Stimulated activated memory B cell treated with anti-CD40 and anti-IgM and Interleukin-4, amounts not matched to agents 10 μg/mL and 1 μg/mL and 100 μg/mL, for 72 hours (primary cell): ENCODE measurements at regions not wholly inside any gene's neighbourhood (a gene's known extent, or its start where the extent isn't known, plus 50 kb on each side); places are given as distances from the start of the nearest gene placed in this dataset.
"Not testable (repeated sequence)": the region's sequence is repeated elsewhere in the genome, so short reads cannot be mapped to it uniquely, and the experiment has no call there.

Experiments used
- ATAC-seq: fragments of 150-1000 bp; cut with Tn5 transposase; 2 replicates; pipeline ENCODE4 v1.10.0; 2021
- H3K27ac Mint-ChIP-seq: one replicate; pipeline ENCODE4 v1.8.0; 2022; ENCODE audit warnings: mild to moderate bottlenecking, mixed read lengths
- H3K27me3 Mint-ChIP-seq: one replicate; pipeline ENCODE4 v1.8.0; 2022; ENCODE audit warnings: mixed read lengths
- H3K36me3 Mint-ChIP-seq: one replicate; pipeline ENCODE4 v1.8.0; 2022; ENCODE audit warnings: mixed read lengths
- H3K4me1 Mint-ChIP-seq: one replicate; pipeline ENCODE4 v1.8.0; 2022; ENCODE audit warnings: mixed read lengths
- H3K4me3 Mint-ChIP-seq: one replicate; pipeline ENCODE4 v1.8.0; 2022; ENCODE audit warnings: mild to moderate bottlenecking, moderate library complexity, mixed read lengths
- H3K9me3 Mint-ChIP-seq: one replicate; pipeline ENCODE4 v1.8.0; 2022; ENCODE audit warnings: mixed read lengths

- not testable (repeated sequence) for ATAC-seq, H3K4me3 Mint-ChIP-seq, H3K4me1 Mint-ChIP-seq, H3K27ac Mint-ChIP-seq, H3K27me3 Mint-ChIP-seq, H3K36me3 Mint-ChIP-seq, H3K9me3 Mint-ChIP-seq
These were observed 107.8 kb upstream of the CCDC180 start for GRCh38 chr9:97199683-97200082.

GRCh38 chr9:97193767-97194166, 113.7 kb upstream of the CCDC180 start:
- H3K27ac Mint-ChIP-seq, H3K4me1 Mint-ChIP-seq, H3K9me3 Mint-ChIP-seq, H3K4me3 Mint-ChIP-seq, ATAC-seq, H3K36me3 Mint-ChIP-seq: not testable (repeated sequence)
- peaks cover 11% of the 10 kb centered on the region for H3K27me3 Mint-ChIP-seq

- H3K27ac Mint-ChIP-seq, result no peak overlapping the region
- no peaks in the 10 kb centered on the region for H3K9me3 Mint-ChIP-seq
- ATAC-seq, result no peak
- peaks cover 4% of the 10 kb centered on the region for H3K27me3 Mint-ChIP-seq
- H3K4me3 Mint-ChIP-seq, result no peak overlapping the region
- no peaks in the 10 kb centered on the region for H3K4me1 Mint-ChIP-seq
- no peaks in the 10 kb centered on the region for H3K36me3 Mint-ChIP-seq
These were observed 118.9 kb upstream of the CCDC180 start for GRCh38 chr9:97188545-97188944.

- H3K4me3 Mint-ChIP-seq, H3K27ac Mint-ChIP-seq, ATAC-seq, H3K36me3 Mint-ChIP-seq, H3K4me1 Mint-ChIP-seq, H3K9me3 Mint-ChIP-seq, H3K27me3 Mint-ChIP-seq: not testable (repeated sequence)
These were observed 119.8 kb upstream of the CCDC180 start for GRCh38 chr9:97187706-97188105.

- no peak for ATAC-seq
- Mint-ChIP-seq H3K9me3 (no peaks in the 10 kb centered on the region), H3K4me3 (no peak overlapping the region), H3K4me1 (no peaks in the 10 kb centered on the region), H3K36me3 (no peaks in the 10 kb centered on the region), H3K27me3 (no peaks in the 10 kb centered on the region), H3K27ac (no peak overlapping the region)
These were observed 121.0 kb upstream of the CCDC180 start for GRCh38 chr9:97186493-97186892.

- H3K27ac Mint-ChIP-seq, H3K27me3 Mint-ChIP-seq, H3K9me3 Mint-ChIP-seq, H3K4me3 Mint-ChIP-seq, ATAC-seq, H3K36me3 Mint-ChIP-seq, H3K4me1 Mint-ChIP-seq: not testable (repeated sequence)
These were observed 124.9 kb upstream of the CCDC180 start for GRCh38 chr9:97182532-97182931.

GRCh38 chr9:97179616-97180015, 127.8 kb upstream of the CCDC180 start:
- Mint-ChIP-seq H3K4me1 (no peaks in the 10 kb centered on the region), H3K4me3 (no peak overlapping the region), H3K27me3 (no peaks in the 10 kb centered on the region), H3K36me3 (peaks cover 2% of the 10 kb centered on the region), H3K27ac (no peak overlapping the region), H3K9me3 (peaks cover under 1% of the 10 kb centered on the region)
- ATAC-seq, result no peak

- Mint-ChIP-seq H3K9me3 (peaks cover 9% of the 10 kb centered on the region), H3K4me3 (no peak overlapping the region)
These were observed 131.3 kb upstream of the CCDC180 start for GRCh38 chr9:97176206-97176605.

GRCh38 chr9:97168174-97168573, 129.2 kb upstream of the CTSV start:
- not testable (repeated sequence) for H3K4me1 Mint-ChIP-seq, H3K4me3 Mint-ChIP-seq, ATAC-seq, H3K9me3 Mint-ChIP-seq, H3K36me3 Mint-ChIP-seq, H3K27me3 Mint-ChIP-seq, H3K27ac Mint-ChIP-seq

More at GRCh38 chr9:97176206-97176605, 131.3 kb upstream of the CCDC180 start:
- no peak for ATAC-seq
- peaks cover 14% of the 10 kb centered on the region for H3K36me3 Mint-ChIP-seq
- no peak overlapping the region for H3K27ac Mint-ChIP-seq
- H3K27me3 Mint-ChIP-seq, result no peaks in the 10 kb centered on the region
- H3K4me1 Mint-ChIP-seq, result no peaks in the 10 kb centered on the region

- not testable (repeated sequence) for H3K4me3 Mint-ChIP-seq, H3K27me3 Mint-ChIP-seq, H3K36me3 Mint-ChIP-seq, ATAC-seq, H3K9me3 Mint-ChIP-seq, H3K27ac Mint-ChIP-seq, H3K4me1 Mint-ChIP-seq
These were observed 127.7 kb upstream of the CTSV start for GRCh38 chr9:97166496-97167138.

- ATAC-seq, result no peak
- Mint-ChIP-seq H3K27ac (no peak overlapping the region), H3K9me3 (no peaks in the 10 kb centered on the region), H3K36me3 (no peaks in the 10 kb centered on the region), H3K27me3 (no peaks in the 10 kb centered on the region), H3K4me3 (no peak overlapping the region), H3K4me1 (no peaks in the 10 kb centered on the region)
These were observed 121.3 kb upstream of the CTSV start for GRCh38 chr9:97160255-97160654.

GRCh38 chr9:97158722-97159121, 119.8 kb upstream of the CTSV start:
- not testable (repeated sequence) for H3K36me3 Mint-ChIP-seq, H3K27me3 Mint-ChIP-seq, H3K27ac Mint-ChIP-seq, H3K9me3 Mint-ChIP-seq, H3K4me3 Mint-ChIP-seq, H3K4me1 Mint-ChIP-seq, ATAC-seq

- H3K4me3 Mint-ChIP-seq, H3K9me3 Mint-ChIP-seq, H3K27ac Mint-ChIP-seq, H3K36me3 Mint-ChIP-seq, H3K27me3 Mint-ChIP-seq, ATAC-seq, H3K4me1 Mint-ChIP-seq: not testable (repeated sequence)
These were observed 116.5 kb upstream of the CTSV start for GRCh38 chr9:97155441-97155840.

GRCh38 chr9:97153967-97154366, 115.0 kb upstream of the CTSV start:
- Mint-ChIP-seq H3K27ac (no peak overlapping the region), H3K4me1 (no peaks in the 10 kb centered on the region), H3K4me3 (no peak overlapping the region), H3K9me3 (no peaks in the 10 kb centered on the region), H3K27me3 (no peaks in the 10 kb centered on the region), H3K36me3 (no peaks in the 10 kb centered on the region)
- no peak for ATAC-seq

- not testable (repeated sequence) for H3K9me3 Mint-ChIP-seq, H3K4me3 Mint-ChIP-seq, H3K27ac Mint-ChIP-seq, H3K4me1 Mint-ChIP-seq, H3K27me3 Mint-ChIP-seq, ATAC-seq, H3K36me3 Mint-ChIP-seq
These were observed 114.2 kb upstream of the CTSV start for GRCh38 chr9:97153160-97153559.

GRCh38 chr9:97150471-97150870, 111.5 kb upstream of the CTSV start:
- not testable (repeated sequence) for ATAC-seq, H3K27me3 Mint-ChIP-seq, H3K4me1 Mint-ChIP-seq, H3K4me3 Mint-ChIP-seq, H3K9me3 Mint-ChIP-seq, H3K27ac Mint-ChIP-seq, H3K36me3 Mint-ChIP-seq

- H3K27me3 Mint-ChIP-seq, ATAC-seq, H3K9me3 Mint-ChIP-seq, H3K4me1 Mint-ChIP-seq, H3K36me3 Mint-ChIP-seq, H3K27ac Mint-ChIP-seq, H3K4me3 Mint-ChIP-seq: not testable (repeated sequence)
These were observed 109.5 kb upstream of the CTSV start for GRCh38 chr9:97148428-97148827.
